IPS-11a (cell line): ENCODE measurements at regions not wholly inside any gene's neighbourhood (a gene's known extent, or its start where the extent isn't known, plus 50 kb on each side); places are given as distances from the start of the nearest gene placed in this dataset.
"Not testable (repeated sequence)": the region's sequence is repeated elsewhere in the genome, so short reads cannot be mapped to it uniquely, and the experiment has no call there.

ENCODE experiments used
- H3K4me3 ChIP-seq: one replicate; pipeline ENCODE4 v1.5.1; 2013; ENCODE audit warnings: low read depth, low read length, control low read depth

- no peak overlapping the region for H3K4me3 ChIP-seq
Measured at GRCh38 chr9:27672718-27673117, 99.4 kb upstream of the C9orf72 start.

DNA sequence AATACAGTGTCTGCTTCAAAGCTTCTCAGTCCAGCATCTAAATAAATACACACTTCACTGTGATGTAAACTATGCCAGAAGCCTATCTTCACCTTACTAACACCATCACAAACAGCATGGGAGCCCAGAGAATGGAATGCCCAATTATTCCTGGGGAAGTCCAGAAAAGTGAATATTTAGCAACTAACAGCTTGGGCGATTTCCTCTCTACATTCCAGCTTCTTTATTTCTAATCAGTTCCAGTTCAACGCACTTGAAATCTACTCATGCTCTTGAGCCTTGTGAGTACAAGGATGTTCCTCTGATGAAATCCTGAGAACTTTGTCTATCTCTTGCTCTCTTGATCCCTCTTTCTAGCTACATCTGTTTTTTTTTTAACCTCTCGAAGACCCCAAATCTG lies 100.4 kb upstream of the C9orf72 start:
- H3K4me3 ChIP-seq: no peak overlapping the region

DNA sequence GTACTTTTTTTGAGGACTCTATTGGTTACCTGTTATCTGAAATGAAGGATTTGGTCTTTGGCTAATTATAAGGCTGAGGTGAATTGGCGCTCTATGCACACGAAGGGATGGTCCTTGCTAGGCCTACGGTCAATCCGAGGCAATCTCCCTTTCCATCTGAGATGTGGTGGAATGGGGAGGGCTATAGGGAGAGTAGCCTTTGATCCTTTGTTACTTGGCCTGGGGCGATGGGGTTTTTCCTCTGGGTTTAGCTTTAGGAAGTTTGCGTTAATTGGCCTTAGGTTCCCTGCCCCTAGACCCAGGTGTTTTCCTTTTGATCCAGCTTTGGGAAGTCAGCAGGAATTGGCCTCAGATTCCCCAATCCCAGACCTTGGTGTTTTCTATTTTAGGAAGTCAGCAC lies 102.1 kb upstream of the C9orf72 start:
- H3K4me3 ChIP-seq: no peak overlapping the region

DNA sequence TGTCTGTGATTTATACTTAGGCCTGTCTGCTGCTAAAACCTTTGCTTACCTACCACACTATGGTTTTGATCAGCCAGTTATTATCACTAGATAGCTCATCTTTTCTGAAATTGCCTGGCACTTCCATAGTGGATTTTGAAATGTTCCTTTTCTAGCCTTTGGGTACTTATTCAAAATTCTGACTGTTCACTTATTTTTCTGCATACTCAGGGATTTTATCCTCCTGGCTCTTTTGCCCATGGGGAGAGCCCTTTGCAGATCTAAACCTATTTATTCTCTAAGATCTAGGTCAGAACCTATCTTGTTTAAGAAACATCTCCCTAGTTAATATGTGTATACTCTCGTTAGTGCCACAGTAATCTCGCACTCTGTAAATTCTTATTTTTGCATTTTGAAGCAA lies 103.5 kb upstream of the C9orf72 start:
- no peak overlapping the region for H3K4me3 ChIP-seq

DNA sequence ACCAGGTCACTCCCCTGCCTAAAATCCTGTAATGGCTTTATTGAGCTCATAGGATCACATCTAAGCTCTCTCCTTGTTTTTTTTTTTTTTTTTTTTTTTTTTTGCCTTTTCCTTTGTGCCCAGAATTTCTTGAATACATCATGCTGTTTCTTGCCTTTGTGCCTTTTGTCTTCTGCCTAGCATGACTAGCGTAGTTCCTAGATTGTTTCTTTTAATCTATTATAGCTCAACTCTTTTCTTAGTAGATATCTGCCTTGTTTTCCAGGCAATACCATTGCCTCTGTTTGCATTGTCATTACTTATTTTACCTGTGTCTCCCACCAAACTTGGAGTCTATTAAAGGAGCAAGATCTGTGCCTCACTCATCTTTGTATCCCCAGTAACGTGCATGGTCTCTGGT lies 106.1 kb upstream of the C9orf72 start:
- H3K4me3 ChIP-seq: no peak overlapping the region

DNA sequence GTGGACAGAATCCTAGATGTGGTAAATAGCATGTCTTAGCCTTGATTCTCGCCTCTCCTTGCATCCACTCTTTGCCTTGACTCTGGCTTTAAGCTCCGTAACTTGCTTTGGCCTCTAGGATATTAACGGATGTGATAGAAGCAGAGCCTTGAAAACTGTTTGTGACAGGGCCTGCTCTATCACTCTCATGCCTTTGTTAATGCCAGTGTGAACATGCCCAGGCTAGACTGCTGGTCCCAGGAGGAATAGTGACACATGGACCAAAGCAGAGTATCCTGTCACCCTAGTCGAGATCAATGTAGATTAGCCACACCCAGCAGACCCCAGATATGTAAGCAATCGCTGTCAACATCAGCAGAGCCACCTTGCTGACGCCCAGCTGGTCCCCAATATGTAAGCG lies 109.9 kb upstream of the C9orf72 start:
- H3K4me3 ChIP-seq: no peak overlapping the region

- no peak overlapping the region for H3K4me3 ChIP-seq
Measured at GRCh38 chr9:27688954-27689353, 115.7 kb upstream of the C9orf72 start.

DNA sequence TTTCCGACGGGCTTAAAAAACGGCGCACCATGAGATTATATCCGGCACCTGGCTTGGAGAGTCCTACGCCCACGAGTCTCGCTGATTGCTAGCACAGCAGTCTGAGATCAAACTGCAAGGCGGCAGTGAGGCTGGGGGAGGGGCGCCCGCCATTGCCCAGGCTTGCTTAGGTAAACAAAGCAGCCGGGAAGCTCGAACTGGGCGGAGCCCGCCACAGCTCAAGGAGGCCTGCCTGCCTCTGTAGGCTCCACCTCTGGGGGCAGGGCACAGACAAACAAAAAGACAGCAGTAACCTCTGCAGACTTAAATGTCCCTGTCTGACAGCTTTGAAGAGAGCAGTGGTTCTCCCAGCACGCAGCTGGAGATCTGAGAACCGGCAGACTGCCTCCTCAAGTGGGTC lies 117.5 kb upstream of the C9orf72 start:
- not testable (repeated sequence) for H3K4me3 ChIP-seq

DNA sequence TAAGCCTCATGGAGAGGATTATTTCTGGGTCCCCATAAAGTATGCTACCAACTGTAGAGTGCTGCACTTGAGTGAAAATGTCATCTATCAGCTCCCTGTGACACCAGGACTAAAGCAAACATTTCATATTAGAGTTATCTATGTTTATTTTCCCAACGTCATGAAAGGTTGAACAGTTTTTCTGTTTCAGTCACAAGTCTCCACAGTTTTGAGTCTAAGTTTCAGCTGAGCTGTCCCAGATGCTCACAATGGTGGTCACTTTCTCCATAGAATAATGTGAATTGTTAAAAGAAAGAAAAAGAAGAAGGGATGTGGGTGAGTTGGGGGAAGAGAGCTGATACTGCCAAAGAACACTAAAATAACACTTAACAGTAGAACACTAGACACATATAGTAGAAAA lies 126.3 kb upstream of the C9orf72 start:
- H3K4me3 ChIP-seq: no peak overlapping the region

GRCh38 chr9:27701016-27701415 lies 127.7 kb upstream of the C9orf72 start:
- H3K4me3 ChIP-seq: no peak overlapping the region

DNA sequence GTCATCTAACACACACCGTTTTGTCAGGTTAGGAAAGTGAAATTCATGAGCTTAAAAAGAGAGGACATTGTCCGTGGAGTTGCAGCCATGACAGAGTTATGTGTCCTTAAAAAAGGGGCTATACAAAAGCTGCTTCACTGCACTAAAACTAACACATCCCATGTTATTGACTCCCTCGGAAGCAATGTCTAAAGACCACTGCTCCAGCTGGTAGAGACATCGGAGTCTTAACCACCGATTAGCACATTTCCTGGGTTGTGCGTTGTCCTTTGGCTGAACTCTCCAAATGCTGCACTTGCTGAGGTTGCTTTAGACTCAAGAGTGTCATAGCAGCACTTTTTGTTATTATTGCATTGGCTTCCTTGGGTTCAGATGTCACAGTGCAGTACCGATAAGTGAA lies 128.3 kb upstream of the C9orf72 start:
- H3K4me3 ChIP-seq: no peak overlapping the region

DNA sequence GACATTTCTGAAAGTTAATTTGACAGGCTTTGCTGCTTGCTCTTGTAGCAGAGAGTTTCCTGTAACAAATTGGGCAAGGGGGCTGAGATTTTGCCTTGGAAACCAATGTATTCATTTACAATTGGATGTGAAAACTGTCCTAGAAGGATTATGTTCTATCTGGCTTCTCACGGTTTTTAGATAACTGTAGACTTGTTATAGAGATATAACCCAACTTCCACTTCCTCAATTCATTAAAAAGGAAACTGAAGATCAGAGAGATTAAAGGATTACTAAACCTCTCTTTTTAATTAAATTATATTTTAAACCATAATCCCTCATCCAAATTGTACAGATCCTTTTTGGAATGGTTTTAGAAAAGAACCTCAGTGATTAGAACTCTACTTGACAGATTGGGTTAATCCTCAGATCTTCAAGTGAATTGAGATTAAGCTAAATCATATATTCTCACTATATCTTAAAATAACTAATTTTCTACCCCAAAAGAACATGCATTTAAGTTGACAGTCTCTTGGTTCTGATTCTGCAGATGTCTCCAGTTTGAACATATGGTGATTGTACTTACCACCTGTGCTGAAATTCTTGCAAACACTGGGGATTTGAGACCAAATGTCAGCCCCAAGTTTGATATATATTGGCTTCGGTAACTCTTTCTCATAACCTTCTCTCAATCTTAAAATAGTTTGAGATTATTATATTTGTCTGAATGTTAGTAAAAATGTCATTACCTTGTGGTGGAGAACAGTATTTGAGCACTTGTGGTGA lies 130.1 kb upstream of the C9orf72 start:
- H3K4me3 ChIP-seq: no peak overlapping the region

- no peak overlapping the region for H3K4me3 ChIP-seq
Measured at GRCh38 chr9:27711241-27711640, 138.0 kb upstream of the C9orf72 start.

GRCh38 chr9:27712806-27713205 lies 139.5 kb upstream of the C9orf72 start:
- no peak overlapping the region for H3K4me3 ChIP-seq

GRCh38 chr9:27714388-27714787 lies 141.1 kb upstream of the C9orf72 start:
- H3K4me3 ChIP-seq: no peak overlapping the region

DNA sequence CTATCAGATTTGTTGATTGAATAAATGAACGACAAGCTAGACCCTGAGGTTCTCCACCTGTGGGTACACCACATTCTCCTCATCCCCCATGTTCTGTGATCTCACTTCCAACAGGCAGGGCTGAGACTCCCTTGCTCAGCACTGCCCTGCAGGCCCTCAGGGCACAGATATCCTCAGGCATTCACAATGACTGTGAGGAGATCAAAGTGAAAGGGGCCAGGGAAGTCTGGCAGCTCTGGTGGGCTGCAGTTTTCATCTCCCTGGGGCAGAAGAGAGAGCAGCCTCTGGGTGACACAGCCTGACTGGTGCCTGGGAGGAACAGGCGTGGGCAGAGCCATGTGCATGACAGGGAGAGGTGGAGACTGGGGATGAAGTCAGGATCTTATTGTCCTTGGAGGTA lies 142.4 kb upstream of the C9orf72 start:
- no peak overlapping the region for H3K4me3 ChIP-seq

DNA sequence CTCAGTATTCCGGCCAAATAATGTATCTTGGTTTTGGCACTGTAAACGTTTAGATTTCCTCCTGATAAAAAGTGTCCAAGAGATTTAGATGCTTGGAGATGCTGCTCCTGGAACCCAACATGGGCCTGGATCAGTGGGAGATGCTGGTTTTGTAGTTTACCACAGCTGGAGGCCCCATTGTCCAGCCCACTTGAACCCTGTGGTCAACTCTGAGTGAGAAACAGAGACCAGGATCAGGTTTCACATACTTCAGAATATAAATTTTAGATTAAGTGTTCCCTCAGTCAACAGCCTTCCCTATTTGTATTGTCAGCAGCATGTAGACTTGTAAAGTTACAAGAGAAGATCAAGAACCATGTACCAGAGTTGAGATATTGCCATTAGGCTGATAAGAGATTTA lies 144.7 kb upstream of the C9orf72 start:
- H3K4me3 ChIP-seq: no peak overlapping the region

DNA sequence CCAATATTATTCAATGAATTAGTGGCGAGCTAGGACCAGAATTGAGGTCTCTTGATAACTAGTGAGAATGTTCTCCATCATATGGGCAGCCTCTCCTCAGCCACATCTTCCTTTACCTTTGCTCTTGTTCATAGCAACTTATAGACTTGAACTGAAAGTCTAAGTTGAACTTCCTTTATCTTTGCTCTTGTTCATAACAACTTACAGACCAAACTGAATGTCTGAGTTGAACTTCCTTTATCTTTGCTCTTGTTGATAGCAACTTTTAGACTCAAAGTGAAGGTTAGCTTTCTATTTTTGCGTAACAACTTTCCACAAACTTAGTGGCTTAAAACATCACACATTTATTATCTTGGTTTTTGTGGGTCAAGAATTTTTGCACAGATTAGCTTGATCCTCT lies 146.4 kb upstream of the C9orf72 start:
- no peak overlapping the region for H3K4me3 ChIP-seq

DNA sequence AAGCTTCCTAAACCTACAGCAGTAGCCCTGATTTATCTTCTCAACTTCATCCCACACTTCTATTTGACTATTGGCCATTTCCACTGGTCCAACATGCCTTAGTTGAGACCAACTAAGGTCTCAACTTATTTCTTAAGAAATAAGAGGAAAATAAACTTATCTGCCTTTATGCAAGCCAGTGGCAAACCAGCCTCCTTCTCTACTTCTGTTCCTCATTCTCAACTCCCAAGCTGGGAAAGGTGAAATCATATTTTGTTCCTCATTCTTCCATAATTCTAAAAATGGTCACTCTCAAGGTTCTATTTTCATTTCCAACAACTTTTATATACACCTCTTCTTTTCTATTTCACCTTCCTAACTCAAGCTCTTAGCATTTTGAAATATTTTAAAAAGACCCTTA lies 149.6 kb upstream of the C9orf72 start:
- no peak overlapping the region for H3K4me3 ChIP-seq

- no peak overlapping the region for H3K4me3 ChIP-seq
Measured at GRCh38 chr9:27726244-27727081, 153.2 kb upstream of the C9orf72 start.

DNA sequence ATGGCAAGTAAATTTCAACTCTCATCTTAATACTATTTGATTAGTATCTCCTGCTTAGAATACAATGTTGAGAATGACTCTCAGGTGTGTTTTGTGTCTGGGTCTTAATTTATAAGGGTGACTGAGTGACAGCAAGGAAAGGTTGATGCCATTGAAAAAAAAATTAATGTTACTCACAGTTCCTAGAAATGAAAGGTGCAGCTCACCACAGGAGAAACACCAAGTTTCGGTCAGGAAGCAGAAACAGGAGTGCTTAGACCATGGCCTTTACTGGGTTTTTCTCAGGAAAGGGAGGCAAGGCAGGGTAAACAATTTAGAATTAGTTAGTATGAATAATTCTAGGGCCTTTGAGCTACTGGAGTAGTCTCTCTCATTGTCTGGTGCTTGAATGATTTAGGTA lies 159.2 kb upstream of the C9orf72 start:
- no peak overlapping the region for H3K4me3 ChIP-seq

DNA sequence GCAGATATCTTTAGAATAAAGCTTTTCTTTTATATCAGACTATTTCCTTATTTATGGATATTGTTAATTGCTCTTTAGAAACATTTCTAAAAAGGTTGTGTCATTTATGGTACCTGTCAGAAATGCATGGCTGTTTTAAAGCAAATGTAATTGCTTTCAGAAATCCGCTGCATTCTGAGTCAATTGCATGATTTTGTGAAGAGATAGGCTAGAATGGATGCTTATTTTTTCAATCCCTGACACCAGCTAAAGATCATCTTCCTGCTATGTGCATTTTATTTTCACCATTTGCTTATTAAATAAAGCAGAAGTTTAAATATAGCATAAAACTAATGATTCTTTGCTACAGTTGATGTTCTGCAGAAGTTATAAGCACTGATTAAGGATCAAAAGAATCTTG lies 170.2 kb upstream of the C9orf72 start:
- H3K4me3 ChIP-seq: no peak overlapping the region
